PC-9 (cell line): ENCODE measurements at regions not wholly inside any gene's neighbourhood (a gene's known extent, or its start where the extent isn't known, plus 50 kb on each side); places are given as distances from the start of the nearest gene placed in this dataset.

Source experiments
- BruUV-seq: library from RNA; stranded (reverse); fragments of 400-500 nt; replicated peaks from 2 replicates; lab custom pipeline; 2021; lab: Mats Ljungman, UMichigan
- CTCF ChIA-PET: fragments of 300-600 bp; sonication (Branson Sonifier 250); formaldehyde crosslinking; loops from one replicate; lab custom pipeline; 2022; ENCODE audit warnings: antibody characterized with exemption; lab: Charles Lee
- POLR2A ChIA-PET: fragments of 300-600 bp; sonication (Branson Sonifier 250); formaldehyde crosslinking; loops from one replicate; lab custom pipeline; 2022; ENCODE audit warnings: antibody characterized with exemption; ENCODE audit not compliant: unreplicated experiment; lab: Charles Lee
- DNase-seq, 2 experiments: peaks; one replicate each; pipeline versions ENCODE4 v3.0.0 to v3.0.0-alpha.2; 2015 to 2022; ENCODE audit warnings: mixed read lengths in 1 of 2
- H2AFZ ChIP-seq: fragments of 200-600 bp; sonication (generic); 2 replicates; pipeline ENCODE4 v1.8.1; 2017; ENCODE audit warnings: antibody characterized with exemption
- H3F3A ChIP-seq: fragments of 200-600 bp; sonication (generic); 2 replicates; pipeline ENCODE4 v1.8.1; 2017; ENCODE audit warnings: antibody characterized with exemption, mild to moderate bottlenecking, low read depth; ENCODE audit not compliant: insufficient read depth
- H3K27ac ChIP-seq: fragments of 200-600 bp; sonication (generic); 2 replicates; pipeline ENCODE4 v1.6.1; 2016; ENCODE audit warnings: mixed run types
- H3K27me3 ChIP-seq: fragments of 200-600 bp; sonication (generic); 2 replicates; pipeline ENCODE4 v1.6.1; 2016; ENCODE audit warnings: low read depth, mixed run types; ENCODE audit not compliant: insufficient read depth
- H3K36me3 ChIP-seq: fragments of 200-600 bp; sonication (generic); 2 replicates; pipeline ENCODE4 v1.6.1; 2016; ENCODE audit warnings: low read depth, mixed run types
- H3K4me1 ChIP-seq: fragments of 200-600 bp; sonication (generic); replicated peaks from 2 replicates; pipeline ENCODE4 v1.6.1; 2016; ENCODE audit warnings: mixed run types; ENCODE audit not compliant: insufficient read depth
- H3K4me2 ChIP-seq: fragments of 200-600 bp; sonication (generic); 2 replicates; pipeline ENCODE4 v1.6.1; 2017; ENCODE audit warnings: mixed run types
- H3K4me3 ChIP-seq: fragments of 200-600 bp; sonication (generic); 2 replicates; pipeline ENCODE4 v1.6.1; 2016; ENCODE audit warnings: mixed run types
- H3K79me2 ChIP-seq: fragments of 200-600 bp; sonication (generic); 2 replicates; pipeline ENCODE4 v1.6.1; 2017; ENCODE audit warnings: low read depth, mixed run types
- H3K9me2 ChIP-seq: fragments of 200-600 bp; sonication (generic); 2 replicates; pipeline ENCODE4 v1.8.1; 2017; ENCODE audit warnings: mild to moderate bottlenecking; ENCODE audit not compliant: insufficient read depth
- H3K9me3 ChIP-seq: fragments of 200-600 bp; sonication (generic); 2 replicates; pipeline ENCODE4 v1.8.1; 2016; ENCODE audit warnings: low read depth; ENCODE audit not compliant: insufficient read depth
- H4K20me1 ChIP-seq: fragments of 200-600 bp; sonication (generic); 2 replicates; pipeline ENCODE4 v1.8.1; 2017; ENCODE audit not compliant: insufficient read depth
- EZH2 ChIP-seq: fragments of 200-600 bp; sonication (generic); IDR thresholded peaks from 2 replicates; pipeline ENCODE4 v1.8.0; 2017; ENCODE audit warnings: antibody characterized with exemption, low read depth
- intact Hi-C: fragments of 100-400 bp; cut with micrococcal nuclease; formaldehyde crosslinking; loops from one replicate; pipeline ENCODE4 v1.10.0; 2022; ENCODE audit not compliant: unreplicated experiment
- TF ChIP-seq, protein P1 (sequence below): fragments of 200-600 bp; sonication (generic); conservative IDR thresholded peaks from 2 replicates; pipeline ENCODE4 v1.6.1; 2017; ENCODE audit warnings: mixed run types, antibody characterized with exemption, mild to moderate bottlenecking, moderate library complexity

DNA sequence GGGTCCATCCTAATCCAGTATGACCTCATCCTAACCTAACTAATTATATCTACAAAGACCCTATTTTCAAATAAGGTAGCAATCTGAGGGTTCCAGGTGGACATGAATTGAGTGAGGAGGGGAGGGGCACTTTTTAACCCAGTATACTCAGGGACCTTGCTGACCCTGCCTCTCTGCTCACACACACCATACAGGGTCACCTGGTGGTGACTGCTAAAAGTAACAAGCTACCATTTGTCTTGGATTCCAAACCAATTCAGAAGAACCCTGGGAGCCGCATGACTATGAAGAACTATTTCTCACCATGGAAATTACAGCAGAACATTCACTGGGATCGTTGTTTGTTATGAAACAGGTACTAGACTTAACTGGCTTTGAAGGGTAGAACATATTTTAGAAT lies 151.9 kb downstream of the LACC1 start:
- Histone ChIP-seq H3K79me2 (no peaks in the 10 kb centered on the region), H3K9me2 (no peaks in the 10 kb centered on the region), H3K9me3 (no peaks in the 10 kb centered on the region), H3K36me3 (no peaks in the 10 kb centered on the region), H3F3A (no peaks in the 10 kb centered on the region), H3K4me3 (no peak overlapping the region), H3K4me2 (no peak overlapping the region), H2AFZ (no peak overlapping the region), H3K4me1 (no peaks in the 10 kb centered on the region), H3K27ac (no peak overlapping the region), H3K27me3 (no peaks in the 10 kb centered on the region), H4K20me1 (no peaks in the 10 kb centered on the region)
- POLR2A ChIA-PET, result no interaction called here
- intact Hi-C loops, result no loop called here
- DNase-seq, result no peak
- CTCF ChIA-PET, result no interaction called here
- TF ChIP-seq EZH2, result no peak
- TF ChIP-seq, protein P1, sequence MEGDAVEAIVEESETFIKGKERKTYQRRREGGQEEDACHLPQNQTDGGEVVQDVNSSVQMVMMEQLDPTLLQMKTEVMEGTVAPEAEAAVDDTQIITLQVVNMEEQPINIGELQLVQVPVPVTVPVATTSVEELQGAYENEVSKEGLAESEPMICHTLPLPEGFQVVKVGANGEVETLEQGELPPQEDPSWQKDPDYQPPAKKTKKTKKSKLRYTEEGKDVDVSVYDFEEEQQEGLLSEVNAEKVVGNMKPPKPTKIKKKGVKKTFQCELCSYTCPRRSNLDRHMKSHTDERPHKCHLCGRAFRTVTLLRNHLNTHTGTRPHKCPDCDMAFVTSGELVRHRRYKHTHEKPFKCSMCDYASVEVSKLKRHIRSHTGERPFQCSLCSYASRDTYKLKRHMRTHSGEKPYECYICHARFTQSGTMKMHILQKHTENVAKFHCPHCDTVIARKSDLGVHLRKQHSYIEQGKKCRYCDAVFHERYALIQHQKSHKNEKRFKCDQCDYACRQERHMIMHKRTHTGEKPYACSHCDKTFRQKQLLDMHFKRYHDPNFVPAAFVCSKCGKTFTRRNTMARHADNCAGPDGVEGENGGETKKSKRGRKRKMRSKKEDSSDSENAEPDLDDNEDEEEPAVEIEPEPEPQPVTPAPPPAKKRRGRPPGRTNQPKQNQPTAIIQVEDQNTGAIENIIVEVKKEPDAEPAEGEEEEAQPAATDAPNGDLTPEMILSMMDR, result no peak
- no TSS peak for BruUV-seq

DNA sequence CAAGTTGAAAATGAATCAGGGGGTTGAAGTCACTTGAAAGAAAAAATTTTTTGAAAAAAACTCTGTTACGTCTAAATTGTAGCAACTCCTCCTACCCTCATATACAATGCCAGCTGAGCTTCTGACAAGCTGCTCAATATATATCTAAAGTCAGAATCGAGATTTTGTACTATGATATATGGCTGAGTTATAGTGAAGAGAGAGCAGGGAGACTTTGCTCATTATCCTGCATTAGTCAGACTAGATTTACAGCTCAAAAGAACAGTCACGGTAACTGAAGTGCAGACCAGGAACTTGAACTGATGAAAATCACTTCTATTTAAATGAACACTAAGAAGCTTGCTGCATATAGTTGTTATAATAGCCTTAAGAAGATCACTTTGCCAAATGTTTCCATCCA lies 153.1 kb downstream of the LACC1 start:
- ChIA-PET POLR2A (interaction anchor here (0.7 kb wide), 1 partner anchor 149 kb away, joined by 3 read pairs; no protein-coding TSS in a partner anchor), CTCF (no interaction called here)
- Histone ChIP-seq H3F3A (no peaks in the 10 kb centered on the region), H3K36me3 (no peaks in the 10 kb centered on the region), H3K27me3 (no peaks in the 10 kb centered on the region), H4K20me1 (no peaks in the 10 kb centered on the region), H3K9me2 (no peaks in the 10 kb centered on the region), H3K79me2 (no peaks in the 10 kb centered on the region), H2AFZ (no peak overlapping the region), H3K9me3 (no peaks in the 10 kb centered on the region), H3K4me3 (no peak overlapping the region), H3K27ac (no peak overlapping the region), H3K4me2 (no peak overlapping the region), H3K4me1 (no peaks in the 10 kb centered on the region)
- TF ChIP-seq EZH2, result no peak
- TF ChIP-seq, protein P1, result no peak
- no peak for DNase-seq
- intact Hi-C loops, result no loop called here
- BruUV-seq, result no TSS peak

DNA sequence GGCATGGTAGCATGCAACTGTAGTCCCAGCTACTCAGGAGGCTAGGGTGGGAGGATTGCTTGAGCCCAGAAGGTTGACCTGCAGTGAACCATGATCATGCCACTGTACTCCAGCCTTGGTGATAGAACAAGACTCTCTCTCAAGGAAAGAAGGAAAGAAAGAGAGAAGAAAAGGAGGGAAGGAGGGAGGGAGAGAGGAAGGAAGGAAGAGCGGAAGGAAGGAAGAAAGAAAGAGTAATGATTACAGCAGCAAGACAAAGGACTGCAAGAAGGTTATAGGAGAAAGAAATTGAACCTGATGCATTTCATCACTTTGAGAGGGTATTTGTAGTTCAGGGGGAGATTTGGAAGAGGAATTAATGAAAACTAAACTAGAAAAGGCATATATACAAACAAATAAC lies 155.7 kb downstream of the LACC1 start:
- Histone ChIP-seq H3F3A (peaks cover 4% of the 10 kb centered on the region), H4K20me1 (no peaks in the 10 kb centered on the region), H3K4me1 (peaks cover 8% of the 10 kb centered on the region), H3K27ac (no peak overlapping the region), H2AFZ (no peak overlapping the region), H3K9me3 (no peaks in the 10 kb centered on the region; the same call in 1 of the 2 replicates), H3K9me2 (no peaks in the 10 kb centered on the region), H3K79me2 (no peaks in the 10 kb centered on the region), H3K4me2 (no peak overlapping the region), H3K27me3 (no peaks in the 10 kb centered on the region), H3K4me3 (no peak overlapping the region), H3K36me3 (no peaks in the 10 kb centered on the region)
- ChIA-PET POLR2A (no interaction called here), CTCF (no interaction called here)
- DNase-seq, result no peak
- no TSS peak for BruUV-seq
- intact Hi-C loops, result no loop called here
- TF ChIP-seq, protein P1, result no peak
- no peak for TF ChIP-seq EZH2
